ENCODE measurements at regions not wholly inside any gene's neighbourhood (a gene's known extent, or its start where the extent isn't known, plus 50 kb on each side); places are given as distances from the start of the nearest gene placed in this dataset.

DNA sequence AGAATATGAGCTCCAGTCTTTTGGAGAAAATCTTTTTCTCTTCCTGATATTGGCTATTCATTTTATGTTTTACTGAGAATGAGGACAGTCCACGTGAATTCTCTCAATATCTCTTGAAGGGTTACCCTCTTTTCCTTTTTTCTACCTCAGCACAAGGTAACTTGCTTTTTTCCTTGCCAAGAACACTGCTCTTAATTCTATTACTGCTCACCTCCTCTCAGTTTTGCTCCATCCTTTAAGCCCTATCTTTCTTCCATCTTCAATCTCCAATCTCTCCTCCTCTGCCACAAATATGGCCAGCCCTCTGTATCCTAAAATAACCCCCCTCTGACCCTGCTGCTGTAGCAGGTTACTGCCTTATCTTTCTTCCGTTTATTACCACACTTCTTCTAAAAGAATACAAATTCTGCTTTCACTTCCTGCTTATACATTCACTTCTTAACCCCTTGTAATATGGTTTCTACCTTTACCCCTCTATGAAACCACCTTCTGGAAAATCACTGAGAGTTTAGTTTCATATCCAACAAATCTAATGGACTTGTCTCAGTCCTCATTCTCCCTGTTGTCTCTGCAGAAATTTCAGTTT, 89.0 kb downstream of the NFKBIZ start:
- TF ChIP-seq EZH2 (optimal IDR thresholded peaks at IDR 0.05; ENCODE audit: low read depth, low read length) (no peak), EZH2phosphoT487 (IDR thresholded peaks at IDR 0.05; ENCODE audit: low read length) (no peak)
- TF ChIP-seq, protein P1, sequence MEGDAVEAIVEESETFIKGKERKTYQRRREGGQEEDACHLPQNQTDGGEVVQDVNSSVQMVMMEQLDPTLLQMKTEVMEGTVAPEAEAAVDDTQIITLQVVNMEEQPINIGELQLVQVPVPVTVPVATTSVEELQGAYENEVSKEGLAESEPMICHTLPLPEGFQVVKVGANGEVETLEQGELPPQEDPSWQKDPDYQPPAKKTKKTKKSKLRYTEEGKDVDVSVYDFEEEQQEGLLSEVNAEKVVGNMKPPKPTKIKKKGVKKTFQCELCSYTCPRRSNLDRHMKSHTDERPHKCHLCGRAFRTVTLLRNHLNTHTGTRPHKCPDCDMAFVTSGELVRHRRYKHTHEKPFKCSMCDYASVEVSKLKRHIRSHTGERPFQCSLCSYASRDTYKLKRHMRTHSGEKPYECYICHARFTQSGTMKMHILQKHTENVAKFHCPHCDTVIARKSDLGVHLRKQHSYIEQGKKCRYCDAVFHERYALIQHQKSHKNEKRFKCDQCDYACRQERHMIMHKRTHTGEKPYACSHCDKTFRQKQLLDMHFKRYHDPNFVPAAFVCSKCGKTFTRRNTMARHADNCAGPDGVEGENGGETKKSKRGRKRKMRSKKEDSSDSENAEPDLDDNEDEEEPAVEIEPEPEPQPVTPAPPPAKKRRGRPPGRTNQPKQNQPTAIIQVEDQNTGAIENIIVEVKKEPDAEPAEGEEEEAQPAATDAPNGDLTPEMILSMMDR (IDR thresholded peaks at IDR 0.05; ENCODE audit: low read length), result no peak

All from MM.1S (cell line).